ENCODE measurements at regions not wholly inside any gene's neighbourhood (a gene's known extent, or its start where the extent isn't known, plus 50 kb on each side); places are given as distances from the start of the nearest gene placed in this dataset.

DNA sequence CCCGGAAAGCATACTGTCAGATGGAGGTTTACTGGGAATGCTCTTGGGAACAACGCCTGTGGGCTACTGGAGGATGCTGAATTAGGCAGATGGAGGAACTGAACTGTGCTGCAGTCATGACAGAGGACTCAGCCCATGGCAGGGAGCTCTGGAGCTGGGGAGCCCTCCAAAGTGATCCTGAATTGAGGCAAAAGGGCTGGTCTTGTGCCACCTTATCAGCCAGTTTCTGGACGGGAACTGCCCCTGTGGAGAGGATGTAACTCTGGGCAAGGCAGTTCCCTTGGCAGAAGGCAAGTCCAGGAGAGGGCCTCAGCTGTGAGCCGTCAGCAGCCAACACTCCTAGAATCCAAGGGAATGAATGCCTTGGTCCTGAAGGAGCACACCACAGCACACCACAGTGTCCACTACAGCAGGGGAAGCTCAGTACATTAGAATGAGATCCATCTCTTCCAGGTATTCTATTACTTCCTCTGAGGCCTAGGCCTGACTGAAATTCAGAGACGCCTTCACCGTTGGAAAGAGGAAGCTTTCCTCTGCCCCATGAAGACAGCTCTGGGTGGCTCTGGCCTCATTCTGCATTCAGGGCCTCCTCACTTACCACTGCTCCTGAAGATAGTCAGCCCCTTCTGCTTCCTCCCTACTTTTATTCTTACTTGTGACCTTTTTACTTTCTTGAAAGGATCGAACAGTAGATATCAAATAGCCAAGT, 139.6 kb upstream of the GPR26 start:
- intact Hi-C loops (cut with DNase I, micrococcal nuclease): no loop called here
- ATAC-seq: no peak

DNA sequence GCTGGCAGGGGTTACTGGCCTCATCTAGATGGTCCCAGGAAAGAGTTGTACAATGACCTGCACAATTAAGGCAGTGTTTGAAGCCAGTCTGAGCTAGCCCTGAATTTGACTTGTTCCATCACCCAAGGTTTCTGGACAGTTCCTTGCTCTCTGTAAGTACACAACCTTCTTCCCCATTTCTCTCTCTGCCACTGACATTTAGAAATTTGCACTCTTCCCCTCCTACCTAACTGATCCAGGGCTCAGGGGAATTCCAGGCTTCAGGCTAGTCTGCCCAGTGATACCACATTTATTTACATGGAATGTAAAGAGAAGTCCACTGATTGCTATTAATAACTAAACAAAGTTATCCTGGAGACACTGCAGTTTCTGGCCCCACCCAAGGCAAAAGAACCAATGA, 139.0 kb upstream of the GPR26 start:
- no peak for DNase-seq
- no peak overlapping the region for H3K4me3 ChIP-seq
- TF ChIP-seq, protein P1, sequence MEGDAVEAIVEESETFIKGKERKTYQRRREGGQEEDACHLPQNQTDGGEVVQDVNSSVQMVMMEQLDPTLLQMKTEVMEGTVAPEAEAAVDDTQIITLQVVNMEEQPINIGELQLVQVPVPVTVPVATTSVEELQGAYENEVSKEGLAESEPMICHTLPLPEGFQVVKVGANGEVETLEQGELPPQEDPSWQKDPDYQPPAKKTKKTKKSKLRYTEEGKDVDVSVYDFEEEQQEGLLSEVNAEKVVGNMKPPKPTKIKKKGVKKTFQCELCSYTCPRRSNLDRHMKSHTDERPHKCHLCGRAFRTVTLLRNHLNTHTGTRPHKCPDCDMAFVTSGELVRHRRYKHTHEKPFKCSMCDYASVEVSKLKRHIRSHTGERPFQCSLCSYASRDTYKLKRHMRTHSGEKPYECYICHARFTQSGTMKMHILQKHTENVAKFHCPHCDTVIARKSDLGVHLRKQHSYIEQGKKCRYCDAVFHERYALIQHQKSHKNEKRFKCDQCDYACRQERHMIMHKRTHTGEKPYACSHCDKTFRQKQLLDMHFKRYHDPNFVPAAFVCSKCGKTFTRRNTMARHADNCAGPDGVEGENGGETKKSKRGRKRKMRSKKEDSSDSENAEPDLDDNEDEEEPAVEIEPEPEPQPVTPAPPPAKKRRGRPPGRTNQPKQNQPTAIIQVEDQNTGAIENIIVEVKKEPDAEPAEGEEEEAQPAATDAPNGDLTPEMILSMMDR (IDR thresholded peaks at IDR 0.05): no peak
- intact Hi-C loops (cut with DNase I, micrococcal nuclease): no loop called here
- H3K4me1 ChIP-seq (ENCODE audit: low read depth): no peaks in the 10 kb centered on the region
- no peaks in the 10 kb centered on the region for H3K9me3 ChIP-seq
- H3K36me3 ChIP-seq (ENCODE audit: low read depth): no peaks in the 10 kb centered on the region
- ATAC-seq: no peak

More for the DNA sequence above, 139.6 kb upstream of the GPR26 start:
- H3K4me1 ChIP-seq (ENCODE audit: low read depth): no peaks in the 10 kb centered on the region
- no peak for DNase-seq
- no peaks in the 10 kb centered on the region for H3K36me3 ChIP-seq (ENCODE audit: low read depth)
- TF ChIP-seq, protein P1 (IDR thresholded peaks at IDR 0.05): no peak
- no peak overlapping the region for H3K4me3 ChIP-seq
- H3K9me3 ChIP-seq: no peaks in the 10 kb centered on the region

GRCh38 chr10:123529146-123529760, 136.9 kb upstream of the GPR26 start:
- no peak for DNase-seq
- Histone ChIP-seq H3K4me3 (no peak overlapping the region), H3K4me1 (ENCODE audit: low read depth) (no peaks in the 10 kb centered on the region), H3K36me3 (ENCODE audit: low read depth) (no peaks in the 10 kb centered on the region), H3K9me3 (no peaks in the 10 kb centered on the region)
- ATAC-seq: no peak
- TF ChIP-seq, protein P1 (IDR thresholded peaks at IDR 0.05): no peak
- intact Hi-C loops (cut with DNase I, micrococcal nuclease): no loop called here

GRCh38 chr10:123530166-123530870, 135.8 kb upstream of the GPR26 start:
- Histone ChIP-seq H3K4me1 (ENCODE audit: low read depth) (no peaks in the 10 kb centered on the region), H3K36me3 (ENCODE audit: low read depth) (no peaks in the 10 kb centered on the region), H3K9me3 (no peaks in the 10 kb centered on the region), H3K4me3 (no peak overlapping the region)
- intact Hi-C loops (cut with DNase I, micrococcal nuclease): no loop called here
- TF ChIP-seq, protein P1 (IDR thresholded peaks at IDR 0.05): no peak
- ATAC-seq (no peak), DNase-seq (no peak)

GRCh38 chr10:123535386-123535785, 130.8 kb upstream of the GPR26 start:
- intact Hi-C loops (cut with DNase I, micrococcal nuclease): no loop called here
- no peaks in the 10 kb centered on the region for H3K36me3 ChIP-seq (ENCODE audit: low read depth)
- H3K4me3 ChIP-seq: no peak overlapping the region
- TF ChIP-seq, protein P1 (IDR thresholded peaks at IDR 0.05): no peak
- DNase-seq (no peak), ATAC-seq (no peak)
- H3K4me1 ChIP-seq (ENCODE audit: low read depth): no peaks in the 10 kb centered on the region
- no peaks in the 10 kb centered on the region for H3K9me3 ChIP-seq
